Pancreas (tissue), 10 donors: ENCODE measurements at regions not wholly inside any gene's neighbourhood (a gene's known extent, or its start where the extent isn't known, plus 50 kb on each side); places are given as distances from the start of the nearest gene placed in this dataset.
"Not testable (repeated sequence)": the region's sequence is repeated elsewhere in the genome, so short reads cannot be mapped to it uniquely, and the experiment has no call there.

Experiments used
- ATAC-seq, 4 donors: fragments of 200-7000 bp; cut with Tn5 transposase; one replicate each; pipeline versions ENCODE4 v1.8.0 to v1.9.1; 2020; ENCODE audit warnings: mild to moderate bottlenecking in 4 of 4, moderate library complexity in 4 of 4
- DNase-seq, 6 donors: peaks; one replicate each; pipeline ENCODE4 v3.0.0-alpha.2; 2020
- FAIRE-seq: peaks from 2 replicates; lab custom pipeline; 2012; peaks lifted over from hg19 to GRCh38; lab: Jason Lieb, UNC
- H3K27ac ChIP-seq, 4 donors: fragments of 200-600 bp; sonication (generic); 1 replicate in 3 of 4; 2 replicates in 1 of 4; pipeline versions ENCODE4 v1.5.0 to v1.8.0; 2020
- H3K27me3 ChIP-seq, 4 donors: fragments of 200-600 bp; one replicate each; pipeline ENCODE4 v1.8.0; 2021
- H3K36me3 ChIP-seq, 3 donors: fragments of 200-600 bp; sonication (generic) in 1 of 3; one replicate each; pipeline versions ENCODE4 v1.5.0 to v1.8.0; 2020 to 2021
- H3K4me1 ChIP-seq, 3 donors: fragments of 200-600 bp; one replicate each; pipeline ENCODE4 v1.8.0; 2021
- H3K4me3 ChIP-seq, 4 donors: fragments of 200-600 bp; sonication (generic) in 2 of 4; one replicate each; pipeline versions ENCODE4 v1.5.0 to v1.8.0; 2020 to 2021
- H3K9me3 ChIP-seq, 4 donors: fragments of 200-600 bp; one replicate each; pipeline ENCODE4 v1.8.0; 2021
- CTCF ChIP-seq, 4 donors: fragments of 200-600 bp; sonication (generic) in 3 of 4; IDR thresholded peaks; one replicate each; pipeline versions ENCODE4 v1.5.0 to v1.8.0; 2021; ENCODE audit warnings: antibody characterized with exemption in 4 of 4
- WGBS, 2 donors: extraction: QIAGEN DNeasy Blood & Tissue Kit; methylation state at CpG; one replicate each; pipeline ENCODE4 v1.1.7; 2013; 5-methylcytosine and 5-hydroxymethylcytosine counted together
- intact Hi-C, 3 donors: fragments of 100-400 bp; cut with DNase I; formaldehyde crosslinking; loops; one replicate each; pipeline versions ENCODE4 v1.11.1 to v1.14.2; 2022
- donor health status: healthy with polysubstance abuse.
- donor health status: DM: no; HTN: no; CAD: no; lungs with moderate emphysema.
- donor health status: DM: no; HTN: no; CAD: no.
- donor health status: control.
- donor health status: control.
- donor health status: Bipolar disorder and iron deficiency.
- donor health status: DM: yes; HTN: yes; CAD: no.
- donor health status: DM: no; HTN: no; CAD: no.
- donor health status: DM: no; HTN: no; CAD: no.
- donor health status: DM: yes; HTN: yes; CAD: no.

GRCh38 chr13:57878291-57878690 lies 246.7 kb downstream of the PCDH17 start:
- 43 to 58% methylated on average over 2 of the region's 2 CpGs for WGBS, 2 donors
- FAIRE-seq (no peak), DNase-seq (no peak), ATAC-seq (no peak)
- intact Hi-C loops: no loop called here
- H3K27ac ChIP-seq: no peak overlapping the region
- H3K4me3 ChIP-seq: no peak overlapping the region
- no peak for TF ChIP-seq CTCF (IDR thresholded peaks at IDR 0.05)
- no peaks in the 10 kb centered on the region for H3K4me1 ChIP-seq
- no peaks in the 10 kb centered on the region for H3K9me3 ChIP-seq
- no peaks in the 10 kb centered on the region for H3K27me3 ChIP-seq
- no peaks in the 10 kb centered on the region for H3K36me3 ChIP-seq

GRCh38 chr13:57897225-57897624 lies 265.7 kb downstream of the PCDH17 start:
- ATAC-seq (no peak), DNase-seq (no peak), FAIRE-seq (no peak)
- Histone ChIP-seq H3K27ac (no peak overlapping the region), H3K4me1 (no peaks in the 10 kb centered on the region), H3K9me3 (no peaks in the 10 kb centered on the region), H3K36me3 (no peaks in the 10 kb centered on the region), H3K27me3 (no peaks in the 10 kb centered on the region), H3K4me3 (no peak overlapping the region)
- no peak for TF ChIP-seq CTCF (IDR thresholded peaks at IDR 0.05)
- intact Hi-C loops: no loop called here

- no peaks in the 10 kb centered on the region for H3K9me3 ChIP-seq
- H3K4me1 ChIP-seq: no peaks in the 10 kb centered on the region
- no peak for TF ChIP-seq CTCF (IDR thresholded peaks at IDR 0.05)
- FAIRE-seq (no peak), ATAC-seq (no peak), DNase-seq (no peak)
- intact Hi-C loops: no loop called here
- H3K36me3 ChIP-seq: no peaks in the 10 kb centered on the region
- no peaks in the 10 kb centered on the region for H3K27me3 ChIP-seq
- no peak overlapping the region for H3K27ac ChIP-seq
- no peak overlapping the region for H3K4me3 ChIP-seq
- 67 to 79% methylated on average over 4 of the region's 4 CpGs for WGBS, 2 donors
These were observed 267.6 kb downstream of the PCDH17 start for GRCh38 chr13:57899096-57899495.

GRCh38 chr13:57909833-57910232 lies 278.3 kb downstream of the PCDH17 start:
- H3K9me3 ChIP-seq, H3K4me1 ChIP-seq, H3K4me3 ChIP-seq, H3K27me3 ChIP-seq, DNase-seq, ATAC-seq, intact Hi-C loops, FAIRE-seq, H3K36me3 ChIP-seq, H3K27ac ChIP-seq: not testable (repeated sequence)
- WGBS, 2 donors: 85 to 92% methylated on average over 10 to 11 of the region's 11 CpGs

GRCh38 chr13:57918086-57918485 lies 286.5 kb downstream of the PCDH17 start:
- intact Hi-C loops: no loop called here
- Histone ChIP-seq H3K36me3 (no peaks in the 10 kb centered on the region), H3K9me3 (no peaks in the 10 kb centered on the region), H3K4me3 (no peak overlapping the region), H3K27me3 (no peaks in the 10 kb centered on the region), H3K27ac (no peak overlapping the region), H3K4me1 (no peaks in the 10 kb centered on the region)
- ATAC-seq: no peak
- WGBS, 2 donors: 74 to 79% methylated on average over 3 of the region's 3 CpGs
- no peak for DNase-seq
- no peak for TF ChIP-seq CTCF (IDR thresholded peaks at IDR 0.05)
- no peak for FAIRE-seq

GRCh38 chr13:57918913-57919312 lies 287.4 kb downstream of the PCDH17 start:
- 72 to 75% methylated on average over 2 of the region's 2 CpGs for WGBS, 2 donors

More at GRCh38 chr13:57918913-57919312, 287.4 kb downstream of the PCDH17 start:
- H3K4me3 ChIP-seq: no peak overlapping the region
- no peak for TF ChIP-seq CTCF (IDR thresholded peaks at IDR 0.05)
- no peaks in the 10 kb centered on the region for H3K4me1 ChIP-seq
- intact Hi-C loops: no loop called here
- H3K27me3 ChIP-seq: no peaks in the 10 kb centered on the region
- DNase-seq: no peak
- FAIRE-seq: no peak
- no peak overlapping the region for H3K27ac ChIP-seq
- no peaks in the 10 kb centered on the region for H3K36me3 ChIP-seq
- no peaks in the 10 kb centered on the region for H3K9me3 ChIP-seq
- ATAC-seq: no peak
